Inferior parietal cortex (tissue), 1 donor: ENCODE measurements at regions not wholly inside any gene's neighbourhood (a gene's known extent, or its start where the extent isn't known, plus 50 kb on each side); places are given as distances from the start of the nearest gene placed in this dataset.
"Not testable (repeated sequence)": the region's sequence is repeated elsewhere in the genome, so short reads cannot be mapped to it uniquely, and the experiment has no call there.

ENCODE experiments used
- DNase-seq: peaks from one replicate; pipeline ENCODE4 v3.0.0-alpha.2; 2016; ENCODE audit errors: extremely low spot score

- no peak for DNase-seq
Measured at GRCh38 chr11:86148345-86148747, 79.5 kb upstream of the PICALM start.

- DNase-seq, result no peak
Measured at GRCh38 chr11:86147004-86147403, 78.1 kb upstream of the PICALM start.

- no peak for DNase-seq
Measured at GRCh38 chr11:86145439-86146156, 76.7 kb upstream of the PICALM start.

- no peak for DNase-seq
Measured at GRCh38 chr11:86144846-86145245, 76.0 kb upstream of the PICALM start.

GRCh38 chr11:86144087-86144486 is 75.2 kb upstream of the PICALM start:
- not testable (repeated sequence) for DNase-seq

GRCh38 chr11:86143087-86144030 is 74.5 kb upstream of the PICALM start:
- no peak for DNase-seq

- DNase-seq, result no peak
Measured at GRCh38 chr11:86142170-86142569, 73.3 kb upstream of the PICALM start.

- DNase-seq, result no peak
Measured at GRCh38 chr11:86141727-86142126, 72.8 kb upstream of the PICALM start.

GRCh38 chr11:86140334-86140990 is 71.6 kb upstream of the PICALM start:
- DNase-seq, result no peak

- DNase-seq, result no peak
Measured at GRCh38 chr11:86138958-86139357, 70.1 kb upstream of the PICALM start.

GRCh38 chr11:86136538-86136937 is 67.7 kb upstream of the PICALM start:
- no peak for DNase-seq

- DNase-seq, result no peak
Measured at GRCh38 chr11:86135319-86135714, 66.4 kb upstream of the PICALM start.

GRCh38 chr11:86134580-86135318 is 65.9 kb upstream of the PICALM start:
- peak; percentile 66 for DNase-seq

GRCh38 chr11:86132667-86133249 is 63.9 kb upstream of the PICALM start:
- no peak for DNase-seq

GRCh38 chr11:86129740-86130540 is 61.1 kb upstream of the PICALM start:
- DNase-seq, result no peak

- no peak for DNase-seq
Measured at GRCh38 chr11:86128914-86129313, 60.0 kb upstream of the PICALM start.

GRCh38 chr11:86126862-86127261 is 58.0 kb upstream of the PICALM start:
- no peak for DNase-seq

- DNase-seq, result no peak
Measured at GRCh38 chr11:86124251-86125233, 55.7 kb upstream of the PICALM start.

- no peak for DNase-seq
Measured at GRCh38 chr11:86122773-86123172, 53.9 kb upstream of the PICALM start.
